HG03457 (cell line): ENCODE measurements at regions not wholly inside any gene's neighbourhood (a gene's known extent, or its start where the extent isn't known, plus 50 kb on each side); places are given as distances from the start of the nearest gene placed in this dataset.

Experiments
- ATAC-seq: cut with Tn5 transposase; IDR thresholded peaks from one replicate; pipeline ENCODE4 v1.9.1; 2021; ENCODE audit warnings: moderate number of reproducible peaks; ENCODE audit not compliant: unreplicated experiment

- ATAC-seq = no peak
These were observed 109.4 kb upstream of the SPACA1 start for GRCh38 chr6:87938287-87938686.

GRCh38 chr6:87936065-87936464, 111.6 kb upstream of the SPACA1 start:
- no peak for ATAC-seq

GRCh38 chr6:87935196-87935595, 112.4 kb upstream of the SPACA1 start:
- no peak for ATAC-seq

- ATAC-seq = no peak
These were observed 115.3 kb upstream of the SPACA1 start for GRCh38 chr6:87932361-87932760.

GRCh38 chr6:87929843-87930288, 117.8 kb upstream of the SPACA1 start:
- peak; percentile 43 for ATAC-seq

- ATAC-seq = no peak
These were observed 121.0 kb upstream of the SPACA1 start for GRCh38 chr6:87926687-87927086.

- ATAC-seq = no peak
These were observed 121.6 kb upstream of the SPACA1 start for GRCh38 chr6:87926072-87926471.

- peak; percentile 46 for ATAC-seq
These were observed 122.1 kb upstream of the SPACA1 start for GRCh38 chr6:87925373-87926060.

- no peak for ATAC-seq
These were observed 124.1 kb upstream of the SPACA1 start for GRCh38 chr6:87923389-87924050.

GRCh38 chr6:87922947-87923330, 124.7 kb upstream of the SPACA1 start:
- peak; percentile 69 for ATAC-seq

GRCh38 chr6:87922196-87922946, 125.3 kb upstream of the SPACA1 start:
- peak; percentile 3 for ATAC-seq

- ATAC-seq = no peak
These were observed 126.6 kb upstream of the SPACA1 start for GRCh38 chr6:87921034-87921433.

GRCh38 chr6:87920245-87920644, 127.4 kb upstream of the SPACA1 start:
- no peak for ATAC-seq

GRCh38 chr6:87919416-87919815, 128.2 kb upstream of the SPACA1 start:
- no peak for ATAC-seq

GRCh38 chr6:87919001-87919400, 128.6 kb upstream of the SPACA1 start:
- ATAC-seq = no peak

- no peak for ATAC-seq
These were observed 129.1 kb upstream of the SPACA1 start for GRCh38 chr6:87918461-87918941.

GRCh38 chr6:87917886-87918285, 129.8 kb upstream of the SPACA1 start:
- no peak for ATAC-seq

- ATAC-seq = no peak
These were observed 131.2 kb upstream of the SPACA1 start for GRCh38 chr6:87916446-87916845.

- ATAC-seq = no peak
These were observed 132.8 kb upstream of the SPACA1 start for GRCh38 chr6:87914637-87915395.

GRCh38 chr6:87913974-87914373, 133.7 kb upstream of the SPACA1 start:
- no peak for ATAC-seq

- no peak for ATAC-seq
These were observed 135.5 kb upstream of the SPACA1 start for GRCh38 chr6:87912102-87912501.
